OCI-LY3 (cell line): ENCODE measurements at regions not wholly inside any gene's neighbourhood (a gene's known extent, or its start where the extent isn't known, plus 50 kb on each side); places are given as distances from the start of the nearest gene placed in this dataset.

ENCODE experiments used
- EZH2phosphoT487 ChIP-seq: fragments of 200-600 bp; shearing (Covaris generic); IDR thresholded peaks from 2 replicates; pipeline ENCODE4 v1.6.1; 2018; ENCODE audit warnings: antibody characterized with exemption, mixed run types, low read depth
- TF ChIP-seq, protein P1 (sequence below): fragments of 200-600, 300-600 bp; sonication (generic); IDR thresholded peaks from 2 replicates; pipeline ENCODE4 v1.5.1; 2014; ENCODE audit warnings: antibody characterized with exemption, low read length, low read depth

- TF ChIP-seq, protein P1, sequence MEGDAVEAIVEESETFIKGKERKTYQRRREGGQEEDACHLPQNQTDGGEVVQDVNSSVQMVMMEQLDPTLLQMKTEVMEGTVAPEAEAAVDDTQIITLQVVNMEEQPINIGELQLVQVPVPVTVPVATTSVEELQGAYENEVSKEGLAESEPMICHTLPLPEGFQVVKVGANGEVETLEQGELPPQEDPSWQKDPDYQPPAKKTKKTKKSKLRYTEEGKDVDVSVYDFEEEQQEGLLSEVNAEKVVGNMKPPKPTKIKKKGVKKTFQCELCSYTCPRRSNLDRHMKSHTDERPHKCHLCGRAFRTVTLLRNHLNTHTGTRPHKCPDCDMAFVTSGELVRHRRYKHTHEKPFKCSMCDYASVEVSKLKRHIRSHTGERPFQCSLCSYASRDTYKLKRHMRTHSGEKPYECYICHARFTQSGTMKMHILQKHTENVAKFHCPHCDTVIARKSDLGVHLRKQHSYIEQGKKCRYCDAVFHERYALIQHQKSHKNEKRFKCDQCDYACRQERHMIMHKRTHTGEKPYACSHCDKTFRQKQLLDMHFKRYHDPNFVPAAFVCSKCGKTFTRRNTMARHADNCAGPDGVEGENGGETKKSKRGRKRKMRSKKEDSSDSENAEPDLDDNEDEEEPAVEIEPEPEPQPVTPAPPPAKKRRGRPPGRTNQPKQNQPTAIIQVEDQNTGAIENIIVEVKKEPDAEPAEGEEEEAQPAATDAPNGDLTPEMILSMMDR: no peak
- no peak for TF ChIP-seq EZH2phosphoT487
Observed at GRCh38 chr14:104436047-104436591, 143.4 kb upstream of the C14orf180 start.
